ENCODE measurements at regions not wholly inside any gene's neighbourhood (a gene's known extent, or its start where the extent isn't known, plus 50 kb on each side); places are given as distances from the start of the nearest gene placed in this dataset.

- DNase-seq = no peak
Observed at GRCh38 chr1:112319371-112320040, 76.5 kb upstream of the CTTNBP2NL start.

DNA sequence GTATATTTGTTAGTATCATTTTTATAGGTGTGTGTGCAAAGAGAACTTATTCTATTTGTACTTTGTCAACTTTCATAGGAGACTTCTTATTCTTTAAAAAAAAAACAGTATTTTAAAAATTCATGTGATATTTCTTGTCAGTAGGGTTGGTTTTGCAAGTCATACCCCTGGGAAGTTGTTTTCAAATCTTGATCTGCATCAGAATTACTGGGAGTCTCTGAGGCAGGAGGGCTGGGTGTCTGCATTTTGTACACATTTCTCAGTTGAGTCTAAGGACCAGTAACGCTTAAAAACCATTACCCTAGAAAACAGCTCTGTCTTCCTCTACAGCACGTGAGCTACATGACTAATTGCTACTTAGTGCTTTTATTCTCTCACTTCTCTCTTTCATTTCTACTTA is 76.0 kb upstream of the CTTNBP2NL start:
- no peak for DNase-seq

GRCh38 chr1:112322018-112322417 is 74.0 kb upstream of the CTTNBP2NL start:
- no peak for DNase-seq

DNA sequence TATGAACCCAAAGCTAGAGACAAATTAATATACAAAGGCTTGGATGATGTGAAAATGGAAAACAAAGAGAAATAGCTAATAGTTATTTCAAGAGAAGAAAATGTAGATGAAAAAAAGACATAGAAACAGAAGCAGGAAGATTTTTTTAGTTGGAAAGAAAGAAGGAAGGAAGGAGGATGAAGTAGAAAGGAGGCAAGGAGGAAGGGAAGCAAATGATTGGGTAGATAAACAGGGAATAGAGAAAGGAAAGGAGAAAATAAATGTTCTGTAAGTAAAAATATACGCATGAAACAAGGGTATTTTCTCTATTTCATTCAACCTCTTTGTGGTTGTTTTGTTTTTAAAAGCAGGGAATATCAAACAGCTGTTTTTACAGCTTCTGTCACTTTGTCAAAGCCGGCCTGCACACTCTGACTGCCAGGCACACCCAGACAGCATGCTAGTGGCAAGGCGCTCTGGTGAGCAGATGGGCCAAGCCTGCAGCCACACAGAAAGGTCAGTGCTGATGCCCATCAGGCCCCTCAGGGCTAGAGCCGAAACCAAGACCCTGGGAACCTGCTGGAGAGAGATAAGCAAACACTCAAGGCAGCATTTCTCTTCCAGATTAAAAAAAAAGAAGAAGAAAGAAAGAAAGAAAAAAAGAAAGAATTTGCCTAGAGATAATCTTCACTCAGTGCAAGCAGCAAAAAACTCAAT is 72.9 kb upstream of the CTTNBP2NL start:
- DNase-seq = no peak

GRCh38 chr1:112325504-112325903 is 70.5 kb upstream of the CTTNBP2NL start:
- no peak for DNase-seq

DNA sequence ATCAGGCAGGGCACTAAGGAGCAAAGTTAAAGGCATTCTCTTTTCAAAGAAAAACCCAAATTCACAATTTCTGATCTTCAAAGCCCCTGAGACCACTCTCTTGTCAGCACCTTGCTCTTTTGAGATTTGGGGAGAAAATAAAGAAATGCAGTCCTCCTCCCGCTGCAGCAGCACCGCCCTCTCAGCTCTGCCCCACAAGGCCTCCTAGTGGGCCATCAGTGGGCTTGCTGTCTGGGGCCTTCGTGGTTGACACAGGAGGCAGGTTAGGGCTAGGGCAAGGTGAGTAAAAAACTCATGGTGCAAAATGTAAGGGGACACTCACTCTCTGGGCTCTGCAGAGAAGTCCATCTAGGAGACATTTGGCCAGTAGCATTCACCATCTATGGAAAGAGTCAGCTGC is 67.4 kb upstream of the CTTNBP2NL start:
- DNase-seq = no peak

- no peak for DNase-seq
Observed at GRCh38 chr1:112332176-112333150, 63.6 kb upstream of the CTTNBP2NL start.

DNA sequence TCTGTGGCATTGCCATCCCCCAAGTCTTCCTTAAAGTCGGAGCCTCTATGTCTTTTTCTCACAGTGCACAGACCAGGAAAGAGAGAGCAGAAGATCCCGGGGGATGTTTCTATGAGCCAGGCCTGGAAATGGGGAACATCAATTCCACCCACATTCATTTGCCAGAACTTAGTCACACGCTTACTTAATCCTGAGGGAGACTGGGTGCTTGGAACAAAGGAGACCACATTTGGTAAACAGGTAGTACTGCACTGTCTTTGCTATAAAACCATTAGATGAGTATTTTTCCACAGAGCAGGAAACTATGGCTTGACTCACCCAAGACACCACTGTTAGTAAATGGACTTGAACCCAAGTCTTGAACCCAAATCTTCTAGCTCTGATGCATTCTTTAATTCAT is 60.7 kb upstream of the CTTNBP2NL start:
- no peak for DNase-seq

GRCh38 chr1:112337028-112337531 is 58.9 kb upstream of the CTTNBP2NL start:
- DNase-seq = no peak

- no peak for DNase-seq
Observed at GRCh38 chr1:112341986-112342385, 54.0 kb upstream of the CTTNBP2NL start.

GRCh38 chr1:112342558-112342957 is 53.5 kb upstream of the CTTNBP2NL start:
- DNase-seq = no peak

DNA sequence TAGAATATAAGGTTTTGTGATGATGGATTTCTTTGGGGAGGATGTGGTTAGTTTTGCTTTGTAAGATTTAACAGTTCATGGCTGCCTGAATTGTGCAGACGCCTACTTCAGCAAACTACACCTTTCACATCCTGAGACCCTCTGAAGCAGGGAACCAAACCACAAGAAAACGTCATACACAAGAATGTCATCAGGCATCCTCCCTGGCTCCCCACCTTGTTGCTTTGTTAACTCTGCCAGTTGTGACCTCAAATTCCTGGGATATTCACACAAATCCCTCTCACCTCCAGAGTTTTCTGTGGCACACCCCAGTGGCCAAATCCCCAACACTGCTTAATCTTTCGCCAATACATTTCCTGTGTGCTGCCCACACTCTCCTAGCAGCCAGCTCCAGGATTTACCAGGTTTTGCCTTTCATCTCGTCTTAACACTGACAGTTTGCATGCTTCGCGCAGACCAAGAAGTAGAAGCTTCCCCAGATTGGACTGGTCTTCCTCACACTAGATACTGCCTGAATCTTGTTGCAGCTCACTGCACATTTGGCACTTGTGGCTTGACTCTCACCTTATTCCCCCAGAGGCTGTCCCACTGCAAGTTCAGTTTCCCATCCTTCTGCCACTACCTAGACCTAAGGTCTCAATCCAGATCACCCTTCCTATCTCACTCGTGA is 51.1 kb upstream of the CTTNBP2NL start:
- peak in 1 of 5 donors; percentile 36 for DNase-seq

Measured in T-helper 1 cell (primary cell).